Astrocyte (in vitro differentiated cells and primary cell): ENCODE measurements at regions not wholly inside any gene's neighbourhood (a gene's known extent, or its start where the extent isn't known, plus 50 kb on each side); places are given as distances from the start of the nearest gene placed in this dataset.

Experiments used
- DNase-seq: peaks from one replicate; pipeline ENCODE4 v3.0.0-alpha.2; 2010; ENCODE audit warnings: low read depth
- FAIRE-seq: peaks from 2 replicates; lab custom pipeline; 2011; peaks lifted over from hg19 to GRCh38; lab: Jason Lieb, UNC
- H2AFZ ChIP-seq: 2 replicates; pipeline ENCODE4 v1.6.0; 2012; ENCODE audit warnings: low read depth, low read length, inconsistent platforms
- H3K27ac ChIP-seq: 2 replicates; pipeline ENCODE4 v1.5.1; 2011; ENCODE audit warnings: low read depth, low read length, inconsistent platforms
- H3K27me3 ChIP-seq: 2 replicates; pipeline ENCODE4 v1.6.0; 2011; ENCODE audit warnings: low read length, inconsistent platforms; ENCODE audit not compliant: insufficient read depth
- H3K36me3 ChIP-seq: 2 replicates; pipeline ENCODE4 v1.5.1; 2011; ENCODE audit warnings: low read length, inconsistent platforms; ENCODE audit not compliant: insufficient read depth
- H3K4me1 ChIP-seq: 2 replicates; pipeline ENCODE4 v1.5.1; 2011; ENCODE audit warnings: low read length, inconsistent platforms; ENCODE audit not compliant: insufficient read depth
- H3K4me2 ChIP-seq: 2 replicates; pipeline ENCODE4 v1.6.0; 2012; ENCODE audit warnings: low read length, inconsistent platforms
- H3K4me3 ChIP-seq: 2 replicates; pipeline ENCODE4 v1.5.1; 2011; ENCODE audit warnings: low read depth, mild to moderate bottlenecking, low read length, inconsistent platforms; ENCODE audit not compliant: insufficient read depth
- H3K79me2 ChIP-seq: 2 replicates; pipeline ENCODE4 v1.6.0; 2012; ENCODE audit warnings: mild to moderate bottlenecking, low read length, inconsistent platforms; ENCODE audit not compliant: insufficient read depth
- H3K9ac ChIP-seq: 2 replicates; pipeline ENCODE4 v1.6.0; 2012; ENCODE audit warnings: mild to moderate bottlenecking, low read length, inconsistent platforms
- H3K9me3 ChIP-seq: 2 replicates; pipeline ENCODE4 v1.5.1; 2012; ENCODE audit warnings: low read depth, mild to moderate bottlenecking, low read length, inconsistent platforms; ENCODE audit not compliant: insufficient read depth
- H4K20me1 ChIP-seq: 2 replicates; pipeline ENCODE4 v1.6.0; 2012; ENCODE audit warnings: low read length, inconsistent platforms; ENCODE audit not compliant: insufficient read depth
- H3K27ac Mint-ChIP-seq: one replicate; pipeline ENCODE4 v1.8.0; 2021; ENCODE audit warnings: mild to moderate bottlenecking, mixed read lengths; ENCODE audit not compliant: unreplicated experiment
- H3K27me3 Mint-ChIP-seq: one replicate; pipeline ENCODE4 v1.8.0; 2021; ENCODE audit warnings: low read depth, mixed read lengths; ENCODE audit not compliant: unreplicated experiment
- H3K36me3 Mint-ChIP-seq: one replicate; pipeline ENCODE4 v1.8.0; 2021; ENCODE audit warnings: low read depth, mixed read lengths; ENCODE audit not compliant: unreplicated experiment
- H3K4me1 Mint-ChIP-seq: one replicate; pipeline ENCODE4 v1.8.0; 2021; ENCODE audit warnings: low read depth, mixed read lengths; ENCODE audit not compliant: unreplicated experiment
- H3K4me3 Mint-ChIP-seq: one replicate; pipeline ENCODE4 v1.8.0; 2021; ENCODE audit warnings: mild to moderate bottlenecking, moderate library complexity, mixed read lengths; ENCODE audit not compliant: unreplicated experiment
- H3K9me3 Mint-ChIP-seq: one replicate; pipeline ENCODE4 v1.8.0; 2021; ENCODE audit warnings: mild to moderate bottlenecking, mixed read lengths; ENCODE audit not compliant: unreplicated experiment
- CTCF ChIP-seq: IDR thresholded peaks from 2 replicates; pipeline ENCODE4 v1.5.1; 2011; ENCODE audit warnings: low read depth, mild to moderate bottlenecking, inconsistent platforms, low read length, moderate library complexity; ENCODE audit not compliant: insufficient read depth
- EZH2 ChIP-seq: IDR thresholded peaks from 2 replicates; pipeline ENCODE4 v1.6.1; 2012; ENCODE audit warnings: mild to moderate bottlenecking, low read length, inconsistent platforms; ENCODE audit not compliant: insufficient read depth

GRCh38 chr5:173762045-173762444, 126.1 kb upstream of the CPEB4 start:
- Histone ChIP-seq H2AFZ (no peak overlapping the region), H3K9me3 (no peaks in the 10 kb centered on the region), H3K4me2 (no peak overlapping the region), H3K36me3 (no peaks in the 10 kb centered on the region), H3K79me2 (no peaks in the 10 kb centered on the region), H3K4me1 (peaks cover 25% of the 10 kb centered on the region), H4K20me1 (no peaks in the 10 kb centered on the region), H3K27me3 (peaks cover 4% of the 10 kb centered on the region), H3K27ac (no peak overlapping the region), H3K4me3 (no peak overlapping the region), H3K9ac (no peak overlapping the region)
- no peak for DNase-seq
- Mint-ChIP-seq H3K27ac (peak overlapping the region; percentile 29), H3K27me3 (peaks cover 7% of the 10 kb centered on the region), H3K4me3 (no peak overlapping the region), H3K4me1 (peaks cover 30% of the 10 kb centered on the region), H3K9me3 (peaks cover 2% of the 10 kb centered on the region), H3K36me3 (no peaks in the 10 kb centered on the region)
- TF ChIP-seq CTCF (no peak), EZH2 (no peak)
- FAIRE-seq: no peak

GRCh38 chr5:173762930-173763329, 125.2 kb upstream of the CPEB4 start:
- H3K4me2 ChIP-seq: no peak overlapping the region
- H2AFZ ChIP-seq: no peak overlapping the region

More at GRCh38 chr5:173762930-173763329, 125.2 kb upstream of the CPEB4 start:
- peaks cover 9% of the 10 kb centered on the region for H3K27me3 Mint-ChIP-seq
- H3K36me3 ChIP-seq: no peaks in the 10 kb centered on the region
- H3K9ac ChIP-seq: no peak overlapping the region
- no peak for FAIRE-seq
- H3K27me3 ChIP-seq: no peaks in the 10 kb centered on the region
- peaks cover 30% of the 10 kb centered on the region for H3K4me1 Mint-ChIP-seq
- no peaks in the 10 kb centered on the region for H3K79me2 ChIP-seq
- H3K9me3 Mint-ChIP-seq: peaks cover 2% of the 10 kb centered on the region
- H3K4me3 Mint-ChIP-seq: peak overlapping the region; percentile 23
- H3K27ac ChIP-seq: no peak overlapping the region
- H3K36me3 Mint-ChIP-seq: no peaks in the 10 kb centered on the region
- peaks cover 27% of the 10 kb centered on the region for H3K4me1 ChIP-seq
- H4K20me1 ChIP-seq: no peaks in the 10 kb centered on the region
- no peak for TF ChIP-seq EZH2
- TF ChIP-seq CTCF: no peak
- H3K27ac Mint-ChIP-seq: no peak overlapping the region
- no peak overlapping the region for H3K4me3 ChIP-seq
- no peaks in the 10 kb centered on the region for H3K9me3 ChIP-seq
- no peak for DNase-seq
